Right lobe of liver (tissue), 4 donors: ENCODE measurements at regions not wholly inside any gene's neighbourhood (a gene's known extent, or its start where the extent isn't known, plus 50 kb on each side); places are given as distances from the start of the nearest gene placed in this dataset.

Experiments
- CTCF ChIP-seq, 4 donors: fragments of 200-600 bp in 3 of 4; fragments of 450-650 bp in 1 of 4; IDR thresholded peaks; one replicate each; pipeline versions ENCODE4 v1.5.1 to v1.8.0; 2016 to 2022; ENCODE audit warnings: antibody characterized with exemption in 4 of 4, mild to moderate bottlenecking in 2 of 4
- POLR2A ChIP-seq: fragments of 450-650 bp; IDR thresholded peaks from one replicate; pipeline ENCODE4 v1.6.1; 2017; ENCODE audit warnings: antibody characterized with exemption, mild to moderate bottlenecking
- donor health status: DM: no; HTN: no; CAD: no.
- donor health status: DM: no; HTN: no; CAD: no.
- donor health status: DM: no; HTN: yes; CAD: no.

DNA sequence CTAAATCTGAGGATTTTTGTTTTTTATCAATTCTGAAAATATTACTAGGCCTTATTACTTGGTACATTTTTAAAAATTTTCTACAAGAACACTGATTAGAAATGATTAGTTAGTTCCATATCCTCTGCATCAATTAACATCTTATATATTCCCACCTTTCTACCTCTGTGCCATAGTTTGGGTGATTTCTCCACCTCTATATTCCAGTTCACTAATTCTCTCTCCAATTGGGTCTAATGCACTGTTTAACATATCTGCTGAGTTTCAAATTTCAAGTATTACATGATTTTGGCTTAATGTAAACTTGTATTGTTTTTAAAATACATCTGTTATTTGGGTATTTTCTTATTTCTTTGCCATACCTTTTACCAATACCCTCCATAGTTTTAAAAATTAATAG, 705.7 kb upstream of the SALL3 start:
- TF ChIP-seq CTCF (IDR thresholded peaks at IDR 0.05) (no peak), POLR2A (no peak)
